NCI-H226 (cell line): ENCODE measurements at regions not wholly inside any gene's neighbourhood (a gene's known extent, or its start where the extent isn't known, plus 50 kb on each side); places are given as distances from the start of the nearest gene placed in this dataset.

ENCODE experiments used
- DNase-seq: peaks from one replicate; pipeline ENCODE4 v3.0.0-alpha.2; 2015

- no peak for DNase-seq
These were observed 50.5 kb downstream of the RGS12 start for GRCh38 chr4:3343358-3343757.

GRCh38 chr4:3344104-3344503 lies 51.3 kb downstream of the RGS12 start:
- DNase-seq = no peak

GRCh38 chr4:3344596-3344995 lies 51.8 kb downstream of the RGS12 start:
- no peak for DNase-seq

GRCh38 chr4:3345384-3345783 lies 52.6 kb downstream of the RGS12 start:
- no peak for DNase-seq

GRCh38 chr4:3346146-3346545 lies 53.3 kb downstream of the RGS12 start:
- peak; percentile 51 for DNase-seq

- DNase-seq = no peak
These were observed 55.0 kb downstream of the RGS12 start for GRCh38 chr4:3347871-3348270.

GRCh38 chr4:3348621-3349020 lies 55.8 kb downstream of the RGS12 start:
- DNase-seq = no peak

GRCh38 chr4:3349116-3349515 lies 56.3 kb downstream of the RGS12 start:
- no peak for DNase-seq

GRCh38 chr4:3351997-3352396 lies 59.2 kb downstream of the RGS12 start:
- DNase-seq = no peak

GRCh38 chr4:3352505-3352904 lies 59.7 kb downstream of the RGS12 start:
- no peak for DNase-seq

GRCh38 chr4:3352941-3353594 lies 60.2 kb downstream of the RGS12 start:
- DNase-seq = no peak

- DNase-seq = no peak
These were observed 61.1 kb downstream of the RGS12 start for GRCh38 chr4:3353752-3354454.

GRCh38 chr4:3354455-3354811 lies 61.6 kb downstream of the RGS12 start:
- DNase-seq = no peak

GRCh38 chr4:3355266-3355748 lies 62.5 kb downstream of the RGS12 start:
- DNase-seq = no peak

GRCh38 chr4:3358656-3359055 lies 65.8 kb downstream of the RGS12 start:
- DNase-seq = no peak

GRCh38 chr4:3360777-3361176 lies 68.0 kb downstream of the RGS12 start:
- DNase-seq = no peak

- no peak for DNase-seq
These were observed 68.6 kb downstream of the RGS12 start for GRCh38 chr4:3361406-3361805.

GRCh38 chr4:3361896-3362295 lies 69.1 kb downstream of the RGS12 start:
- no peak for DNase-seq

- DNase-seq = no peak
These were observed 69.8 kb downstream of the RGS12 start for GRCh38 chr4:3362431-3363287.

- no peak for DNase-seq
These were observed 70.8 kb downstream of the RGS12 start for GRCh38 chr4:3363411-3364141.

GRCh38 chr4:3364199-3364598 lies 71.4 kb downstream of the RGS12 start:
- no peak for DNase-seq

- no peak for DNase-seq
These were observed 72.0 kb downstream of the RGS12 start for GRCh38 chr4:3364634-3365314.
